SK-N-MC (cell line): ENCODE measurements at regions not wholly inside any gene's neighbourhood (a gene's known extent, or its start where the extent isn't known, plus 50 kb on each side); places are given as distances from the start of the nearest gene placed in this dataset.

ENCODE experiments used
- DNase-seq: peaks from one replicate; pipeline ENCODE4 v3.0.0-alpha.2; 2011; ENCODE audit warnings: low read depth, low spot score
- H3K27ac ChIP-seq: fragments of 200-600 bp; sonication (generic); 2 replicates; pipeline ENCODE4 v1.5.1; 2016; ENCODE audit warnings: mixed run types
- H3K36me3 ChIP-seq: fragments of 200-600 bp; sonication (generic); 2 replicates; pipeline ENCODE4 v1.6.1; 2017; ENCODE audit warnings: antibody characterized with exemption, low read length, mixed read lengths; ENCODE audit not compliant: insufficient read depth
- H3K4me3 ChIP-seq: fragments of 200-600 bp; sonication (generic); 2 replicates; pipeline ENCODE4 v1.5.1; 2016
- H3K9ac ChIP-seq: fragments of 200-600 bp; sonication (generic); 2 replicates; pipeline ENCODE4 v1.8.0; 2017; ENCODE audit warnings: mixed run types, mixed read lengths; ENCODE audit not compliant: insufficient read length
- H3K9me3 ChIP-seq: fragments of 200-600 bp; sonication (generic); 2 replicates; pipeline ENCODE4 v1.6.1; 2017; ENCODE audit warnings: low read depth, mild to moderate bottlenecking, antibody characterized with exemption, low read length, moderate library complexity, mixed read lengths
- EZH2 ChIP-seq: fragments of 200-600 bp; sonication (generic); IDR thresholded peaks from one replicate; pipeline ENCODE4 v1.6.1; 2017; ENCODE audit warnings: antibody characterized with exemption
- FOXP2 ChIP-seq: optimal IDR thresholded peaks from 2 replicates; pipeline ENCODE3; 2011; ENCODE audit warnings: mild to moderate bottlenecking, moderate library complexity; ENCODE audit not compliant: insufficient read depth; ENCODE audit errors: extremely low read length, control extremely low read depth
- POLR2AphosphoS5 ChIP-seq: IDR thresholded peaks from 2 replicates; pipeline ENCODE4 v1.6.1; 2012; ENCODE audit warnings: mild to moderate bottlenecking, low read depth, low read length, borderline replicate concordance

GRCh38 chr3:107235193-107235927, 141.9 kb upstream of the CCDC54 start:
- no peak for DNase-seq
- Histone ChIP-seq H3K4me3 (peak overlapping the region; percentile 77), H3K9ac (peak overlapping the region; percentile 63), H3K9me3 (no peaks in the 10 kb centered on the region), H3K36me3 (no peaks in the 10 kb centered on the region), H3K27ac (no peak overlapping the region)
- TF ChIP-seq POLR2AphosphoS5: no peak
- TF ChIP-seq EZH2: no peak
- TF ChIP-seq FOXP2: no peak

DNA sequence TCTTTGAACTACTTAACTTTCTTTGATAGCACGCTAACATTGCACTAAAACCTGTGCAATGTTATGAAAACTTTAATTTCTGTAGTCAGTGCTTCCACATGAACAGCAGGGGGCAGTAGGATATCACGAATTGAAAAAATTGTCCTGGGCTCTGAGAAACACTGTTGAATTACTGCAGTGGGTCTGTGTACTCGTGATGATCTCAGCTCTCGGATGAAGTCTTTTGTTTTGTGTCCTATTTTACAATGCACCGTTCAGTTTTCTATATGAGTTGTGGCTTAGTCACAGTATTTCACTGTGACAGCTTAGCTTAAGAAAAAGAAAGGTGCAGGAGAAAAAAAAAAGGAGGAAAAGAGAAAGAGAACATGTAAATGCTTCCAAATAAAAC, 141.3 kb upstream of the CCDC54 start:
- H3K9me3 ChIP-seq: no peaks in the 10 kb centered on the region
- peak; percentile 67 for DNase-seq
- no peak overlapping the region for H3K27ac ChIP-seq
- peak overlapping the region; percentile 63 for H3K9ac ChIP-seq
- H3K36me3 ChIP-seq: no peaks in the 10 kb centered on the region
- H3K4me3 ChIP-seq: peak overlapping the region; percentile 77
- no peak for TF ChIP-seq EZH2
- no peak for TF ChIP-seq POLR2AphosphoS5
- TF ChIP-seq FOXP2: no peak

DNA sequence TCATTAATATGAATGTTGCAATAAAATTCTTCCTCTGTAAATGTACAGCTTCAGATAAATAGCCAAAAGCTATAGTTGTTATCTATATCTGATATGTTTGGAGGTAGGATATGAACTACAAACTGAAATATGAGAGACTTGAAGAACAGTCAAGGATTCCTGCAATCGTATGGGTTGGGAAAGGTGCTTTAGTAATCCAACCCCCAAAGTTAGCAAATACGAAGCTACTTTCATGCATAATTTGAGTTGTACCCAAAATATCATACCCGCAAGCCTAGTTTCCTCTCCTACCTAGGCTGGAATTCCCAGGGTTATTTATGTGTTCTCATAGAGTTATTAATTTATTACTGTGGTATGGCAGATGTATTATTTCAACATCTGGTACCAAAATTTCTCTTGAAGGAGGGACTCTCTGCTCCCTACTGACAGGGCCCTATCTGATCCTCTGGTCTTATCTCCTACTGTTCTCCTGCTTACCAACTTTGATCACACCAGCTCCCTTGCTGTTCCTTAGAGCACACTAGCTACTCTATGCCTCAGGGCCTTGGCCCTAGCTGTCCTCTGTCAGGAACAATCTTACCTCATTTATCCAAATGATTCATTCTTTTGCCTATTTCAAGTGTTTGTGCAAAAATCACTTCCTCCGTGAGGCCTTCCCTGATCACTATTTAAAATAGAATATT, 140.4 kb upstream of the CCDC54 start:
- H3K4me3 ChIP-seq: no peak overlapping the region
- no peak for TF ChIP-seq FOXP2
- no peak for TF ChIP-seq EZH2
- no peak for TF ChIP-seq POLR2AphosphoS5
- no peaks in the 10 kb centered on the region for H3K9me3 ChIP-seq
- no peak overlapping the region for H3K9ac ChIP-seq
- H3K27ac ChIP-seq: no peak overlapping the region
- no peak for DNase-seq
- no peaks in the 10 kb centered on the region for H3K36me3 ChIP-seq

GRCh38 chr3:107238787-107239186, 138.5 kb upstream of the CCDC54 start:
- no peak overlapping the region for H3K27ac ChIP-seq

DNA sequence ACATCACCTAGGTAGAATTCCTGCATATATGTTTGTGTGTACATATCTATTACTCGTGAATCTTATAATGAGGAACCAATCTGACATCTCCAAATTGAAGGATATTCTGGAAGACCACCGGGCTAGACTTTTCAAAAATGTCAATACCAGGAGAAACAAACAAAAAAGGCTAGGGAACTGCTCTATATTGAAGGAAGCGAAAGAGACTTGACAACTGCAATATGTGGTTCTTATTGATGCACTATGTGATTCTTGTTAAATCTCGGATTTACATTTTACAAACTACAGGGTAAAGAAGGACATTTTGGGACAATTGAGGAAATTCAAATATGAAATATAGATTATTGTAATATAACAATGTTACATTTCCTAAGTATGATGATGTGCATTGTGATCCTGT, 137.5 kb upstream of the CCDC54 start:
- Histone ChIP-seq H3K9me3 (no peaks in the 10 kb centered on the region), H3K9ac (no peak overlapping the region)

More at GRCh38 chr3:107238787-107239186, 138.5 kb upstream of the CCDC54 start:
- H3K36me3 ChIP-seq: no peaks in the 10 kb centered on the region
- no peak for TF ChIP-seq FOXP2
- TF ChIP-seq POLR2AphosphoS5: no peak
- DNase-seq: no peak
- no peak overlapping the region for H3K9ac ChIP-seq
- no peaks in the 10 kb centered on the region for H3K9me3 ChIP-seq
- no peak overlapping the region for H3K4me3 ChIP-seq

DNA sequence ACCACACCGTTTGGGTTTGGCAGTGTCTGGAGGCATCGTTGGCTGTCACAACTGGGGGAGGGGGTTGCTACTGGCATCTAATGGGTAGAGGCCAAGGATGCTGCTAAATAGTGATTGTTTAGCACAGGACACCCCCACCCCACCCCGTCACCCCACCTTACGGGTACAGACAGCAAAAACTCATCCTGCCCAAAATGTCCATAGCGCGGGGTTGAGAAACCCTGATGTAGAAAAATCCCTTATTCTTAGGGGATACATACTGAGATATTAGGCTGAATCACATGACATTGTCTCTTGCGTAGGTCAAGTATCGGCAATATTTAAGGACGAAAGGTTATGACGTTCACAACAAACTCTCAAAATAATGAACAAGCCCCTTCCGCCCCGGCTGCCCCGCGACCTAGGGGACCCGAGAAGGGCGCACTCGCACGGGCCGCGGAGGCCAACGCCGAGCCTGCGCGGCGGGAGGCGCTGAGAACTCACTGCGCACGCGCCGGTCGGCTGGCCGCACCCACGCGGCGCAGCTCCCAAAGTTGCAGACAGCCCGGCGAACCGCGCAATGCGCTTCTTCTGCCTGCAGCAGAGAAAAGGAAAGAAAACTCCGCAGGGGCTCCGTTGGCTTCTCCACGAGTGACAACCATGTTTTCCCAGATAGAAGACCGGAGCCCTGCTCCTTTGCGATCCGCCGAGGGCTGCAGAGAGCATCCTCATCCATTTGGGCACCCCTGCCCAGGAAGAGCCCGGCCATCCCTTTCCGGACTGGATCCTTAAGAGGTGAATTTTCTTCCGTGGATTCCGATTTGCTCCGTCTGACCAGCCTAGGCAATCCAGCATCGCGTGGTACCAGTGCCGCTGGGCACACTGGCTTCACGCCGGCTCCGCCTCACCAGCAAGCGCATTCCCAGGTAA, 136.8 kb upstream of the CCDC54 start:
- peak overlapping the region; percentile 79 for H3K9ac ChIP-seq
- no peak overlapping the region for H3K27ac ChIP-seq
- H3K36me3 ChIP-seq: no peaks in the 10 kb centered on the region
- no peaks in the 10 kb centered on the region for H3K9me3 ChIP-seq
- no peak for DNase-seq
- TF ChIP-seq FOXP2: no peak
- TF ChIP-seq POLR2AphosphoS5: peak; percentile 76; the same call in 1 of the 2 replicates
- TF ChIP-seq EZH2: no peak
- H3K4me3 ChIP-seq: peak overlapping the region; percentile 83

More for the DNA sequence above, 137.5 kb upstream of the CCDC54 start:
- no peak for DNase-seq
- no peaks in the 10 kb centered on the region for H3K36me3 ChIP-seq
- peak overlapping the region; percentile 83; the same call in 1 of the 2 replicates for H3K4me3 ChIP-seq
- no peak for TF ChIP-seq FOXP2
- H3K27ac ChIP-seq: no peak overlapping the region

DNA sequence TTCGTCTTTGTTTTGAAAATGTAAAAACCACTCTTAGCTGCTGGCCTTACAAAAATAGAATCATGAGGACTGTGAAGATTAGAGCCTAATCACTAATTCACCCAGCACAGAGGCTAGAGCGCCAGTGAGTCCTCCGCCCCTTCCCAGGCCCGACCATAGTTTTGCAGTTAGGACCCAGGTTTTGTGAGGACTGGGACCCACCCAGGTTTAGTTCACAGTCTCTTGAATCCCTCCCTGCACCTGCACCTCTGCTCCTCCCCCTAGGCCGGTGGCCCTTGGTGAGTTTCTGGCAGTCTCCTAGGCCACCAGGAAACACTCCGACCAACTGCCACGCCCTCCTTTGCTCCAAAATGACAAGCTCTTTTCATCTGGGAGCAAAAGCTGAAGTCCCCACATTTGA, 136.0 kb upstream of the CCDC54 start:
- Histone ChIP-seq H3K9ac (peak overlapping the region; percentile 61), H3K4me3 (peak overlapping the region; percentile 83), H3K9me3 (no peaks in the 10 kb centered on the region), H3K36me3 (no peaks in the 10 kb centered on the region), H3K27ac (no peak overlapping the region)
- TF ChIP-seq EZH2: no peak
- no peak for TF ChIP-seq FOXP2
- TF ChIP-seq POLR2AphosphoS5: no peak
- no peak for DNase-seq

GRCh38 chr3:107242579-107242978, 134.7 kb upstream of the CCDC54 start:
- no peak for DNase-seq
- TF ChIP-seq FOXP2 (no peak), EZH2 (no peak), POLR2AphosphoS5 (no peak)
- H3K27ac ChIP-seq: no peak overlapping the region
- H3K9me3 ChIP-seq: no peaks in the 10 kb centered on the region
- no peaks in the 10 kb centered on the region for H3K36me3 ChIP-seq
- no peak overlapping the region for H3K9ac ChIP-seq
- H3K4me3 ChIP-seq: no peak overlapping the region
